IMR-90 (cell line): ENCODE measurements at regions not wholly inside any gene's neighbourhood (a gene's known extent, or its start where the extent isn't known, plus 50 kb on each side); places are given as distances from the start of the nearest gene placed in this dataset.

Experiments used
- ATAC-seq: fragments of 200-7000 bp; cut with Tn5 transposase; 2 replicates; pipeline ENCODE4 v1.9.1; 2020; ENCODE audit warnings: low read depth, mild to moderate bottlenecking, moderate library complexity
- BruUV-seq: library from RNA; stranded (reverse); fragments of 400-500 nt; replicated peaks from 2 replicates; lab custom pipeline; 2021; lab: Mats Ljungman, UMichigan
- CTCF ChIA-PET: fragments of 300-600 bp; formaldehyde crosslinking; extraction: SDS; loops from one replicate; lab custom pipeline; 2021; ENCODE audit warnings: antibody characterized with exemption; lab: Yijun Ruan, JAX
- POLR2A ChIA-PET: fragments of 300-600 bp; sonication (Branson Sonifier 250); formaldehyde crosslinking; loops from one replicate; lab custom pipeline; 2022; ENCODE audit warnings: antibody characterized with exemption; ENCODE audit not compliant: unreplicated experiment; lab: Charles Lee
- DNase-seq: peaks from one replicate; pipeline ENCODE4 v3.0.0; 2013
- H2AFZ ChIP-seq: replicated peaks from 2 replicates; pipeline ENCODE3; 2013; ENCODE audit warnings: low read length, mild to moderate bottlenecking; ENCODE audit not compliant: poor library complexity
- H2AK5ac ChIP-seq: 2 replicates; pipeline ENCODE4 v1.6.1; 2013; ENCODE audit warnings: low read depth, low read length, inconsistent platforms
- H2AK9ac ChIP-seq: replicated peaks from 2 replicates; pipeline ENCODE3; 2013; ENCODE audit warnings: mild to moderate bottlenecking, low read depth, low read length, moderate library complexity; ENCODE audit not compliant: poor library complexity
- H2BK120ac ChIP-seq: 2 replicates; pipeline ENCODE4 v1.6.1; 2013; ENCODE audit warnings: low read depth, low read length, inconsistent platforms
- H2BK15ac ChIP-seq: 3 replicates; pipeline ENCODE4 v1.6.1; 2013; ENCODE audit warnings: low read depth, low read length, inconsistent platforms
- H2BK20ac ChIP-seq: 2 replicates; pipeline ENCODE4 v1.6.1; 2013; ENCODE audit warnings: low read depth, mild to moderate bottlenecking, inconsistent platforms, low read length, moderate library complexity
- H2BK5ac ChIP-seq: 2 replicates; pipeline ENCODE4 v1.6.1; 2013; ENCODE audit warnings: mild to moderate bottlenecking, low read depth, low read length, inconsistent platforms; ENCODE audit not compliant: poor library complexity, severe bottlenecking
- H3K14ac ChIP-seq: replicated peaks from 2 replicates; pipeline ENCODE4 v1.6.1; 2013; ENCODE audit warnings: low read depth, low read length, inconsistent platforms
- H3K18ac ChIP-seq: 2 replicates; pipeline ENCODE4 v1.6.1; 2013; ENCODE audit warnings: low read depth, low read length, control low read depth
- H3K23ac ChIP-seq: 2 replicates; pipeline ENCODE4 v1.6.1; 2013; ENCODE audit warnings: low read depth, low read length, inconsistent platforms
- H3K27ac ChIP-seq: 2 replicates; pipeline ENCODE4 v1.5.1; 2013; ENCODE audit warnings: mild to moderate bottlenecking, control low read depth, low read length; ENCODE audit not compliant: insufficient read depth
- H3K27me3 ChIP-seq: 2 replicates; pipeline ENCODE4 v1.6.1; 2013; ENCODE audit warnings: low read length; ENCODE audit not compliant: control insufficient read depth, insufficient read depth
- H3K36me3 ChIP-seq: 2 replicates; pipeline ENCODE4 v1.6.1; 2013; ENCODE audit warnings: low read length, mixed read lengths; ENCODE audit not compliant: control insufficient read depth, insufficient read depth
- H3K4ac ChIP-seq: 2 replicates; pipeline ENCODE4 v1.6.1; 2013; ENCODE audit warnings: low read depth, low read length, inconsistent platforms
- H3K4me1 ChIP-seq: 2 replicates; pipeline ENCODE4 v1.6.1; 2013; ENCODE audit warnings: low read length, mixed read lengths; ENCODE audit not compliant: control insufficient read depth, insufficient read depth
- H3K4me2 ChIP-seq: 2 replicates; pipeline ENCODE4 v1.6.1; 2013; ENCODE audit warnings: low read depth, mild to moderate bottlenecking, control low read depth, low read length, moderate library complexity
- H3K4me3 ChIP-seq: 2 replicates; pipeline ENCODE4 v1.5.1; 2013; ENCODE audit warnings: low read depth, mild to moderate bottlenecking, control low read depth, low read length, moderate library complexity; ENCODE audit not compliant: insufficient read depth
- H3K56ac ChIP-seq: 2 replicates; pipeline ENCODE4 v1.6.1; 2013; ENCODE audit warnings: low read length, inconsistent platforms; ENCODE audit not compliant: insufficient read depth; ENCODE audit errors: extremely low read depth
- H3K79me1 ChIP-seq, 2 experiments: 2 replicates each; pipeline ENCODE4 v1.6.1; 2013; ENCODE audit warnings: low read length in 2 of 2, inconsistent platforms in 1 of 2, low read depth in 1 of 2
- H3K9ac ChIP-seq: 2 replicates; pipeline ENCODE4 v1.6.1; 2013; ENCODE audit warnings: low read depth, low read length, control low read depth
- H3K9me1 ChIP-seq: 2 replicates; pipeline ENCODE4 v1.6.1; 2013; ENCODE audit warnings: low read length, inconsistent platforms; ENCODE audit not compliant: insufficient read depth
- H3K9me3 ChIP-seq: 2 replicates; pipeline ENCODE4 v1.6.1; 2013; ENCODE audit warnings: low read length; ENCODE audit not compliant: control insufficient read depth, insufficient read depth
- H4K20me1 ChIP-seq: 2 replicates; pipeline ENCODE4 v1.6.1; 2013; ENCODE audit warnings: low read length, inconsistent platforms; ENCODE audit not compliant: insufficient read depth
- H4K5ac ChIP-seq: 2 replicates; pipeline ENCODE4 v1.6.1; 2013; ENCODE audit warnings: mild to moderate bottlenecking, low read depth, low read length, control low read depth
- H4K8ac ChIP-seq, 2 experiments: 2 replicates each; pipeline ENCODE4 v1.6.1; 2013; ENCODE audit warnings: low read depth in 2 of 2, low read length in 2 of 2, control low read depth in 1 of 2, inconsistent platforms in 1 of 2
- H4K91ac ChIP-seq: 2 replicates; pipeline ENCODE4 v1.6.1; 2013; ENCODE audit warnings: low read depth, low read length, inconsistent platforms; ENCODE audit not compliant: insufficient read depth
- BHLHE40 ChIP-seq: fragments of 150-350 bp; IDR thresholded peaks from 2 replicates; pipeline ENCODE4 v1.6.1; 2016; ENCODE audit warnings: mild to moderate bottlenecking, low read depth, low read length
- CEBPB ChIP-seq: IDR thresholded peaks from 2 replicates; pipeline ENCODE4 v1.6.1; 2012; ENCODE audit warnings: low read depth, low read length, improper control_type of control experiment
- CHD1 ChIP-seq: IDR thresholded peaks from 2 replicates; pipeline ENCODE4 v1.6.1; 2012; ENCODE audit warnings: low read depth, low read length, improper control_type of control experiment
- FOS ChIP-seq: fragments of 150-350 bp; IDR thresholded peaks from 2 replicates; pipeline ENCODE4 v1.6.1; 2016; ENCODE audit warnings: low read depth, low read length
- MAFK ChIP-seq: IDR thresholded peaks from 2 replicates; pipeline ENCODE4 v1.6.1; 2012; ENCODE audit warnings: low read depth, low read length, improper control_type of control experiment
- MAZ ChIP-seq: IDR thresholded peaks from 2 replicates; pipeline ENCODE4 v1.6.1; 2012; ENCODE audit warnings: low read depth, mild to moderate bottlenecking, low read length, improper control_type of control experiment, moderate library complexity, borderline replicate concordance
- MXI1 ChIP-seq: IDR thresholded peaks from 2 replicates; pipeline ENCODE4 v1.6.1; 2012; ENCODE audit warnings: low read depth, mild to moderate bottlenecking, low read length, moderate library complexity, borderline replicate concordance
- NFE2L2 ChIP-seq: fragments of 150-350 bp; IDR thresholded peaks from 2 replicates; pipeline ENCODE4 v1.6.1; 2016; ENCODE audit warnings: low read depth, mild to moderate bottlenecking, low read length
- POLR2A ChIP-seq: IDR thresholded peaks from 2 replicates; pipeline ENCODE4 v1.6.1; 2012; ENCODE audit warnings: mild to moderate bottlenecking, low read depth, low read length
- RAD21 ChIP-seq: IDR thresholded peaks from 2 replicates; pipeline ENCODE4 v1.6.1; 2012; ENCODE audit warnings: low read length, improper control_type of control experiment
- RCOR1 ChIP-seq: IDR thresholded peaks from 2 replicates; pipeline ENCODE4 v1.6.1; 2012; ENCODE audit warnings: mild to moderate bottlenecking, low read length, improper control_type of control experiment; ENCODE audit not compliant: insufficient replicate concordance
- RFX5 ChIP-seq: IDR thresholded peaks from 2 replicates; pipeline ENCODE4 v1.8.0; 2012; ENCODE audit warnings: low read depth, mild to moderate bottlenecking, low read length, moderate library complexity
- SMC3 ChIP-seq: fragments of 150-350 bp; IDR thresholded peaks from 2 replicates; pipeline ENCODE4 v1.6.1; 2016; ENCODE audit warnings: low read depth, mild to moderate bottlenecking, antibody characterized with exemption, low read length, moderate library complexity
- WGBS, 2 experiments: methylation state at CpG; one replicate each; pipeline versions ENCODE4 v1.1.5 to v1.1.7; 2013; ENCODE audit warnings: missing lambda C conversion rate in 2 of 2; ENCODE audit not compliant: insufficient read length in 1 of 2; ENCODE audit errors: extremely low coverage in 2 of 2; 5-methylcytosine and 5-hydroxymethylcytosine counted together
- dilution Hi-C: fragments of 300-500 bp; cut with HindIII; formaldehyde crosslinking; loops from one replicate; pipeline ENCODE4 v1.14.3; 2018; ENCODE audit warnings: low sequenced_read_pairs; ENCODE audit not compliant: unreplicated experiment
- in situ Hi-C: fragments of 300-500 bp; cut with MboI; formaldehyde crosslinking; loops from 3 replicates; pipeline ENCODE4 v1.14.3; 2019; ENCODE audit warnings: low sequenced_read_pairs, inconsistent platforms, mixed read lengths
- intact Hi-C: fragments of 100-400 bp; cut with micrococcal nuclease; formaldehyde crosslinking; loops from 2 replicates; pipeline ENCODE4 v1.10.0; 2022
- TF ChIP-seq, protein P1 (sequence below): conservative IDR thresholded peaks from 2 replicates; pipeline ENCODE4 v1.5.1; 2012; ENCODE audit warnings: mild to moderate bottlenecking, low read depth, low read length, improper control_type of control experiment
- TF ChIP-seq, protein P2 (sequence below): fragments of 150-350 bp; IDR thresholded peaks from 2 replicates; pipeline ENCODE4 v1.6.1; 2017; ENCODE audit warnings: mild to moderate bottlenecking, antibody characterized with exemption, low read length, low read depth
- TF ChIP-seq, protein P3 (sequence below): fragments of 150-350 bp; IDR thresholded peaks from 2 replicates; pipeline ENCODE4 v1.6.1; 2016; ENCODE audit warnings: low read depth, mild to moderate bottlenecking, low read length, moderate library complexity, borderline replicate concordance

DNA sequence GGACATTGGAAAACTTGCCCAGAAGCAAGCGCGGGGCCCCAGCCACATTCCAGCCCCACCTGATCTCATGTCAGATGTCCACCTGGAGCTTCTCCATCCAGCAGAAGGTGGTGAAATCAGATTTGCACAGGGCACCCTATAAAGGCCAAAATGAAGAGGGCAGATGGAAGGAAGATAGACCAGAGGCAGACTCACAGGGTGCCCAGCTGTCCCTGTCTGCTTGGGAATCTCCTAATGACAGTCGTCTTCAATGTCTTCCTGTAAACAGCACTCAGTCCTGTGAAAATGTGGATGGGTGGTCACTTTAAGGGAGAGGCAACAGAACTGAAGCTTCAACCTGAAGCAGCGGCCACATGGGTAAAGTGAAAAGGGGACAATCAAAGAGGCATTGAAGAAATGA is 607.5 kb downstream of the IRX1 start:
- no peak overlapping the region for H3K18ac ChIP-seq
- H3K14ac ChIP-seq = no peak overlapping the region
- H3K9me3 ChIP-seq = peaks cover 10% of the 10 kb centered on the region
- ATAC-seq = no peak
- no peak for TF ChIP-seq MAZ
- TF ChIP-seq BHLHE40 = no peak
- TF ChIP-seq FOS = no peak
- TF ChIP-seq CEBPB = no peak
- TF ChIP-seq SMC3 = no peak
- TF ChIP-seq MXI1 = no peak
- no peak for TF ChIP-seq RCOR1
- no peak for TF ChIP-seq RFX5
- TF ChIP-seq CHD1 = no peak
- TF ChIP-seq, protein P1, sequence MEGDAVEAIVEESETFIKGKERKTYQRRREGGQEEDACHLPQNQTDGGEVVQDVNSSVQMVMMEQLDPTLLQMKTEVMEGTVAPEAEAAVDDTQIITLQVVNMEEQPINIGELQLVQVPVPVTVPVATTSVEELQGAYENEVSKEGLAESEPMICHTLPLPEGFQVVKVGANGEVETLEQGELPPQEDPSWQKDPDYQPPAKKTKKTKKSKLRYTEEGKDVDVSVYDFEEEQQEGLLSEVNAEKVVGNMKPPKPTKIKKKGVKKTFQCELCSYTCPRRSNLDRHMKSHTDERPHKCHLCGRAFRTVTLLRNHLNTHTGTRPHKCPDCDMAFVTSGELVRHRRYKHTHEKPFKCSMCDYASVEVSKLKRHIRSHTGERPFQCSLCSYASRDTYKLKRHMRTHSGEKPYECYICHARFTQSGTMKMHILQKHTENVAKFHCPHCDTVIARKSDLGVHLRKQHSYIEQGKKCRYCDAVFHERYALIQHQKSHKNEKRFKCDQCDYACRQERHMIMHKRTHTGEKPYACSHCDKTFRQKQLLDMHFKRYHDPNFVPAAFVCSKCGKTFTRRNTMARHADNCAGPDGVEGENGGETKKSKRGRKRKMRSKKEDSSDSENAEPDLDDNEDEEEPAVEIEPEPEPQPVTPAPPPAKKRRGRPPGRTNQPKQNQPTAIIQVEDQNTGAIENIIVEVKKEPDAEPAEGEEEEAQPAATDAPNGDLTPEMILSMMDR = no peak
- no peak for TF ChIP-seq MAFK
- TF ChIP-seq, protein P2, sequence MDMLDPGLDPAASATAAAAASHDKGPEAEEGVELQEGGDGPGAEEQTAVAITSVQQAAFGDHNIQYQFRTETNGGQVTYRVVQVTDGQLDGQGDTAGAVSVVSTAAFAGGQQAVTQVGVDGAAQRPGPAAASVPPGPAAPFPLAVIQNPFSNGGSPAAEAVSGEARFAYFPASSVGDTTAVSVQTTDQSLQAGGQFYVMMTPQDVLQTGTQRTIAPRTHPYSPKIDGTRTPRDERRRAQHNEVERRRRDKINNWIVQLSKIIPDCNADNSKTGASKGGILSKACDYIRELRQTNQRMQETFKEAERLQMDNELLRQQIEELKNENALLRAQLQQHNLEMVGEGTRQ = no peak
- no peak for TF ChIP-seq NFE2L2
- TF ChIP-seq POLR2A = no peak
- TF ChIP-seq, protein P3, sequence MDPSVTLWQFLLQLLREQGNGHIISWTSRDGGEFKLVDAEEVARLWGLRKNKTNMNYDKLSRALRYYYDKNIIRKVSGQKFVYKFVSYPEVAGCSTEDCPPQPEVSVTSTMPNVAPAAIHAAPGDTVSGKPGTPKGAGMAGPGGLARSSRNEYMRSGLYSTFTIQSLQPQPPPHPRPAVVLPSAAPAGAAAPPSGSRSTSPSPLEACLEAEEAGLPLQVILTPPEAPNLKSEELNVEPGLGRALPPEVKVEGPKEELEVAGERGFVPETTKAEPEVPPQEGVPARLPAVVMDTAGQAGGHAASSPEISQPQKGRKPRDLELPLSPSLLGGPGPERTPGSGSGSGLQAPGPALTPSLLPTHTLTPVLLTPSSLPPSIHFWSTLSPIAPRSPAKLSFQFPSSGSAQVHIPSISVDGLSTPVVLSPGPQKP = no peak
- no peak for TF ChIP-seq RAD21
- no peak for DNase-seq
- no peak overlapping the region for H2BK120ac ChIP-seq
- H4K8ac ChIP-seq = no peak overlapping the region
- no peaks in the 10 kb centered on the region for H3K27me3 ChIP-seq
- intact Hi-C loops (no loop called here), dilution Hi-C loops (no loop called here), in situ Hi-C loops (no loop called here)
- CTCF ChIA-PET = no interaction called here
- no TSS peak for BruUV-seq
- H3K56ac ChIP-seq = no peak overlapping the region
- no peaks in the 10 kb centered on the region for H4K20me1 ChIP-seq
- no peak overlapping the region for H4K91ac ChIP-seq
- H2BK20ac ChIP-seq = no peak overlapping the region
- H3K23ac ChIP-seq = no peak overlapping the region
- H4K5ac ChIP-seq = no peak overlapping the region
- H2AK5ac ChIP-seq = no peak overlapping the region
- H3K4me1 ChIP-seq = no peaks in the 10 kb centered on the region
- H3K9ac ChIP-seq = no peak overlapping the region
- POLR2A ChIA-PET = no interaction called here
- WGBS, 2 experiments = no CpG with 5 or more reads among the region's 4 CpGs
- no peak overlapping the region for H3K27ac ChIP-seq
- H3K4ac ChIP-seq = no peak overlapping the region
- no peak overlapping the region for H3K4me2 ChIP-seq
- no peak overlapping the region for H2BK15ac ChIP-seq
- no peak overlapping the region for H2AFZ ChIP-seq
- no peak overlapping the region for H3K4me3 ChIP-seq
- no peak overlapping the region for H2AK9ac ChIP-seq
- no peaks in the 10 kb centered on the region for H3K9me1 ChIP-seq
- H2BK5ac ChIP-seq = no peak overlapping the region
- no peaks in the 10 kb centered on the region for H3K36me3 ChIP-seq
- no peaks in the 10 kb centered on the region for H3K79me1 ChIP-seq
